ENCODE measurements at regions not wholly inside any gene's neighbourhood (a gene's known extent, or its start where the extent isn't known, plus 50 kb on each side); places are given as distances from the start of the nearest gene placed in this dataset.

DNA sequence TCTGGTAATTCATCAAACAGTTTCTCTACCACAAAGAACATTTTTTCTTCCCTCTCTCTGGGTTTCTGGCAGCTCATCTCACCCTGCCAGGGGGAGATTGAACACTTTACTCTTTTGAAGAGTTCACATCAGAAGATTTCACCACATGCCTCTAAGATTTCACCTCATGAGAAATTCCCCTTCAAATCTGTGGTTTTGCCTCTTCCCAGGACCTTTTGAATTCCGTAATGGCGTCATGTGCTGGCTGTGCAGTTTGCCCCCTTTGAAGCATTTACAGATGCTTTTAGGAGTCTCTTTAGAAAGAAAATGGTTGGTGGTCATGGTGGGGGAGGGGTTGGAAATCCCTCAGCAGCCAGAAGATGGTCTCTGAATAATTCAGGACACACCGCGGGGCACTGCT, 486.1 kb downstream of the QKI start:
- TF ChIP-seq, protein P1, sequence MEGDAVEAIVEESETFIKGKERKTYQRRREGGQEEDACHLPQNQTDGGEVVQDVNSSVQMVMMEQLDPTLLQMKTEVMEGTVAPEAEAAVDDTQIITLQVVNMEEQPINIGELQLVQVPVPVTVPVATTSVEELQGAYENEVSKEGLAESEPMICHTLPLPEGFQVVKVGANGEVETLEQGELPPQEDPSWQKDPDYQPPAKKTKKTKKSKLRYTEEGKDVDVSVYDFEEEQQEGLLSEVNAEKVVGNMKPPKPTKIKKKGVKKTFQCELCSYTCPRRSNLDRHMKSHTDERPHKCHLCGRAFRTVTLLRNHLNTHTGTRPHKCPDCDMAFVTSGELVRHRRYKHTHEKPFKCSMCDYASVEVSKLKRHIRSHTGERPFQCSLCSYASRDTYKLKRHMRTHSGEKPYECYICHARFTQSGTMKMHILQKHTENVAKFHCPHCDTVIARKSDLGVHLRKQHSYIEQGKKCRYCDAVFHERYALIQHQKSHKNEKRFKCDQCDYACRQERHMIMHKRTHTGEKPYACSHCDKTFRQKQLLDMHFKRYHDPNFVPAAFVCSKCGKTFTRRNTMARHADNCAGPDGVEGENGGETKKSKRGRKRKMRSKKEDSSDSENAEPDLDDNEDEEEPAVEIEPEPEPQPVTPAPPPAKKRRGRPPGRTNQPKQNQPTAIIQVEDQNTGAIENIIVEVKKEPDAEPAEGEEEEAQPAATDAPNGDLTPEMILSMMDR (IDR thresholded peaks at IDR 0.05) = no peak
- TF ChIP-seq POLR2A (IDR thresholded peaks at IDR 0.05) (no peak), POLR2AphosphoS5 (IDR thresholded peaks at IDR 0.05) (no peak), EP300 (IDR thresholded peaks at IDR 0.05) (no peak)
